ENCODE measurements at regions not wholly inside any gene's neighbourhood (a gene's known extent, or its start where the extent isn't known, plus 50 kb on each side); places are given as distances from the start of the nearest gene placed in this dataset.

DNA sequence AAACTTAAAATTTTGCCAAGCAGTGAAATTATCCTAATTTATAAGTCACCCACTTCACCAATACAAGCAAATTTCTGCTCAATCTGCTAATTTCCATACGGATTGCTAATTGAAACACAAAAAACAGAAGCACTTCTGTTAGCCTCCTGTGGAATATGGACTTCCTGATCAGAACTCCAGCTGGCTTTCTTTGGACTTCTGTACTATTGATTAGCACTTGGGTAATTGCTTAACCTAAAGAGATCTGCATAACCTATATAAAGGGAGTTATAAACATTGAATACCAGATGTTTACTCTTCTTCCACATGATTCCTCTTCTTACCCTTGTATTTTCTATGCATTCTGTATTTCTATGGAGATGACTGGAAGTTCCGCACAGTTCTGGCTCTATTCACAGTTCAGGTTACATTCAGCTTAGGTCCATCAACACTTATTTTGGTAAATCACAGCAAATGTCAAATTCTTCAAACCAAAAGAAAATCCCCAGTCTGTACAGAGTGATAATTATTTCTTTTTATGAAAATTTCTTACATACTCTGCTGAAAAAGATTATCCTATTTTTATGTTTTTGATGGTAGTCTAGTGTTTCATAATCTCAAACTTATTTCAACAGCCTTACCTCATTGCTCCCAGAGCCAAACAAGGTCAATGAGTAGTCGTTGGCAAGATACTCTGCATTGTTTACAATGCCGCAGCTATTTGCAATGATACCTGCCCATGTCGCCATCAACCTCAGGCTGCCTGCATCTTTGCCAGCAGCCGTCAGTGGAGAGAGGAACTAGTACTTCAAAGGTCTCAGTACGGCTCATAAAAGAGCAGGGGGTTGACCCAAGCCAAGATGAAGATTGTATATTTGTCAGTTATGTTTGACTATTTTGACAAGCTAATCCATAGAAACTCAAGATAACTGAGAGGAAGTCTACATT is 225.6 kb downstream of the AHR start:
- H3K27me3 Mint-ChIP-seq, result no peaks in the 10 kb centered on the region
- no peak for DNase-seq
- no peaks in the 10 kb centered on the region for H3K9me3 Mint-ChIP-seq
- no peak overlapping the region for H3K4me3 Mint-ChIP-seq
- no peak overlapping the region for H3K27ac Mint-ChIP-seq
- H3K36me3 Mint-ChIP-seq (ENCODE audit: low read depth), result no peaks in the 10 kb centered on the region
- CTCF ChIA-PET, result interaction anchor here (1.4 kb wide), 1 partner anchor 221 kb away, joined by 3 read pairs; no protein-coding TSS in a partner anchor
- peaks cover 26% of the 10 kb centered on the region for H3K4me1 Mint-ChIP-seq
- POLR2A ChIA-PET, result no interaction called here

DNA sequence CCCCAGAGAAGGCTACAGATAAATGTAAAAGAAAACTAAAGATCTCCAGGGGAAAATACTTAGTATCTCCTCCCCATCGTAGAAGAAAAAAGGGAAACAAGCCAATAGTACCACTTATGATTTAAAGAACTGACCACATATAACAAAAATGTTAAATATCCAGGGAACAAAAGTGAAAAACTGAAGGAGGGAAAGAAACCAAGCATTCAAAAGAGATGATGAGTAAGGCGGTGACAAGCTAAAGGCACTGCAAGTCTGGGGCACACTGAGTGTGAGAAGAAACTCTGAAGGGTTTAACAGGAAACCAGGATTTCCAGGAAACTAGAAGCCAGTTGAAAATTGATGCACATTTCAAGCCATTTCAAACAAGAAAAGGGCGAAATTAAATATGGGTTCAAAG is 226.3 kb downstream of the AHR start:
- no peaks in the 10 kb centered on the region for H3K27me3 Mint-ChIP-seq
- H3K4me3 Mint-ChIP-seq, result no peak overlapping the region
- CTCF ChIA-PET, result interaction anchor here (0.8 to 1.4 kb wide), 2 partner anchors 222 to 542 kb away, joined by 3 read pairs; no protein-coding TSS in a partner anchor
- no peak for DNase-seq
- H3K27ac Mint-ChIP-seq, result no peak overlapping the region
- POLR2A ChIA-PET, result no interaction called here
- peaks cover 26% of the 10 kb centered on the region for H3K4me1 Mint-ChIP-seq
- no peaks in the 10 kb centered on the region for H3K36me3 Mint-ChIP-seq (ENCODE audit: low read depth)
- H3K9me3 Mint-ChIP-seq, result no peaks in the 10 kb centered on the region

DNA sequence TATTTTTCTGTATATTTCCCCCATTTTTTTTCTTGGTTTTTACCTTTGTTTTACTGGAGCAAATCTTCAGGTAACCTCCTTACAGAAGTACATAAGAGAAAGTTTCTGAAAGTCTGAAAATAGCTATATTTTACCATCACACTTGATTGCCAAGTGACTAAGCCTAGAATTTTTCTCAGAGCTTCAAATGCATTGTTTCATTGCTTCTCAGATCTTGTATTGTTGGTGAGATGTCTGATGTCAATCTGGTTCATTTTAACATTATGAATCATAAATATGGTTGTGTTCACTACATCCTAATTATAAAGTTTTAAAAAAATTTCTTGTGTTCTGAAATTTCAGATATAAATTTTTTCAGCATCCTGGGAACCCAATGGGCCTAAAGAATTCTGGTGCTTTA is 228.2 kb downstream of the AHR start:
- Mint-ChIP-seq H3K4me3 (no peak overlapping the region), H3K36me3 (ENCODE audit: low read depth) (no peaks in the 10 kb centered on the region), H3K27me3 (no peaks in the 10 kb centered on the region), H3K4me1 (peaks cover 24% of the 10 kb centered on the region), H3K27ac (no peak overlapping the region), H3K9me3 (no peaks in the 10 kb centered on the region)
- ChIA-PET POLR2A (interaction anchor here (1.7 kb wide), 1 partner anchor 224 kb away, joined by 3 read pairs; no protein-coding TSS in a partner anchor), CTCF (no interaction called here)
- no peak for DNase-seq

DNA sequence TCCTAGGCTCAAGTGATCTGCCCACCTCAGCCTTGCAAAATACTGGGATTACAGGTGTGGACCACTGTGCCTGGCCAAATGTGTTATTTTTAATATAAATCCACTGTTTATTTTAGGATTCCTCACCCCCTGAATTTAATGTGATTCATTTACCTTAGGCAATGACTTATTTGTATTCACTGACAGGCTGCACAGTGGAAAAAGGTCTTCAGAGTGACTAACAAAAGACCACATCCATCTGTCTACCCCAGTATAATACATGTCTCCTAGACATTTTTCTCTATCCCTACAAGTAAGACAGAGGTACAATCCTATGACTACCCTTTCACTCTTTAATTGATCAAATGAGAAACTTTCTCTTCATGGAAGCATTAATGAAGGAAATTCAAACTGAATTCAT is 230.2 kb downstream of the AHR start:
- POLR2A ChIA-PET, result no interaction called here
- Mint-ChIP-seq H3K4me3 (no peak overlapping the region), H3K4me1 (peaks cover 34% of the 10 kb centered on the region), H3K27ac (no peak overlapping the region), H3K9me3 (no peaks in the 10 kb centered on the region), H3K27me3 (peaks cover 2% of the 10 kb centered on the region), H3K36me3 (ENCODE audit: low read depth) (no peaks in the 10 kb centered on the region)
- CTCF ChIA-PET, result no interaction called here
- no peak for DNase-seq

DNA sequence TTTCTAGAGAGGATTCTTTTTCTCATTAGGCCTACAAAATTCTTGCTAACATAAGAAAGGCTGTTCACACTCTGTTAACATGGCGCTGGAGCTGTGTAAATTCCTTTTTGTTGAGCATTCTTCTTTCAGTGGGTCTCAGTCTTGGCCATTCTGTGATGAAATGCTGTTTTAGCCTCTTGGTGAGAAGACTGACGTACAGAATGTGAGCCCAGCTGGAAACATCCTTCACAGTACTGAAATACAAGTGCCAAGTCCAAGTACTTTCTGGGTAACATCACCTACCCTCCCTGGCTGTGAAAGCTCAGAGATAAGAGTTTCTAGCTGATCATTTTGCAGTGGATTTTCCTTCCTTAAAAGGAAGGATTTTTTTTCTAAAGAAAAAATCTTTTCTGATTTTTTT is 231.8 kb downstream of the AHR start:
- Mint-ChIP-seq H3K27me3 (peaks cover 2% of the 10 kb centered on the region), H3K9me3 (no peaks in the 10 kb centered on the region), H3K4me3 (no peak overlapping the region), H3K4me1 (peaks cover 23% of the 10 kb centered on the region), H3K27ac (no peak overlapping the region), H3K36me3 (ENCODE audit: low read depth) (no peaks in the 10 kb centered on the region)
- ChIA-PET POLR2A (no interaction called here), CTCF (interaction anchor here (0.8 kb wide), 1 partner anchor 547 kb away, joined by 3 read pairs; no protein-coding TSS in a partner anchor)
- no peak for DNase-seq

DNA sequence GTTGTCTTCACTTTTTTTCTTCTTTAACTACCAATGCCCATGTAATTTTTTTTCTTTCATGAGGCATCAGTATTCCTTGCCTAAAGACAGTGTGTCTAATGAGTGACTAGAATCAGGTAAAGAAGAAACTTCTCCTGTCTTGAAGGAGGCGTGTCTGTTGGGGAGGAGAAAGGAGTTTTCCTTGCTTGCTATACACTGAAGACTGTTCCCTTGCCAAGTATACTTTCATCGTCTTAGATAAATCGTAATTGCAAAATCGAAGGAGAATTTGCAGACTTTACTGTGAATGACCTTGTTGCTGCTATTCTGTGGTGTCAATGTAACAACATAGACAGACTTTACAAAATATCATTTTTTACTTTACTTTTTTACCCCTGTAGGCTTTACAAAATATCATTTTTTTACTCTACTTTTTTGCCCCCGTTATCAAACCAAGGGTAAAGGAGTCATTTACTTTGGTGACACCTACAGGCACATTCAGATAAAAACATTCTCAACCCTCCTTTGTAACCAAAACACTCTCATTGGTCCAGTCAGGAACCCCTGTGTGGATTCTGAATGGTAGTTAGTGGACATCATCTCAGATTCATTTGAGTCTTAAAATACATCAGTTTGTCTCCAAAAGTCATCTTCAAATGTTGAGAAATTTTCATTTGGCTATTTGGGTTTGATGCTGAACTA is 232.4 kb downstream of the AHR start:
- POLR2A ChIA-PET, result interaction anchor here (1.7 kb wide), 1 partner anchor 128 kb away, joined by 3 read pairs; no protein-coding TSS in a partner anchor
- H3K9me3 Mint-ChIP-seq, result no peaks in the 10 kb centered on the region
- H3K4me1 Mint-ChIP-seq, result peaks cover 22% of the 10 kb centered on the region
- no peak overlapping the region for H3K27ac Mint-ChIP-seq
- H3K36me3 Mint-ChIP-seq (ENCODE audit: low read depth), result no peaks in the 10 kb centered on the region
- peaks cover 2% of the 10 kb centered on the region for H3K27me3 Mint-ChIP-seq
- CTCF ChIA-PET, result interaction anchor here (1.3 kb wide), 1 partner anchor 228 kb away, joined by 5 read pairs; no protein-coding TSS in a partner anchor
- H3K4me3 Mint-ChIP-seq, result no peak overlapping the region
- DNase-seq, result no peak

DNA sequence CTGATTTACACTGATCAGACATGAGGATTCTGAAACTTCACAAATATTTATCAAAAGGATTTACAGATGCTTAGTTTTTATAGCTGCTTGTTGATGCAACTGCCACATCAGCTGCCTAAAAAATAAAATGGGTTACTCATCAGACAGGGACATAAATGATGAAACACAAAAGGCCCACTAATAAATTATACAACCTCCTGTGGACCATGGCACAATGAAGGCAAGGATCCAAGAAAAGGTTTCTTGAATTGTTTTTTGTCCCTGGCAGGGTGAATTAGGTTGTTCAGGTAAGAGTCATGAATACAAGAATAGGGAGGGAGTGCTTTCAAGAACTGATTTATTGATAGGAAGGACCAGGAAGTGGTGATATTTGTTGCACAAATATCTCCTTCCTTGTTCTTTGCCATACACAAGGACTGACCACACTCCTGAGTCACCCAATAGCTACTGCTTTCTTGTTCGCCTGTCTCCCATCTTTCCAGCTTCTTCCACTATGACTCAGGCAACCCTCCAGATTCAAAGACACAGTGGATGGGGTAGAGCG is 234.5 kb downstream of the AHR start:
- peaks cover 19% of the 10 kb centered on the region for H3K4me1 Mint-ChIP-seq
- CTCF ChIA-PET, result no interaction called here
- H3K27ac Mint-ChIP-seq, result no peak overlapping the region
- H3K36me3 Mint-ChIP-seq (ENCODE audit: low read depth), result no peaks in the 10 kb centered on the region
- no peak overlapping the region for H3K4me3 Mint-ChIP-seq
- H3K9me3 Mint-ChIP-seq, result no peaks in the 10 kb centered on the region
- DNase-seq, result no peak
- POLR2A ChIA-PET, result no interaction called here
- peaks cover 7% of the 10 kb centered on the region for H3K27me3 Mint-ChIP-seq

DNA sequence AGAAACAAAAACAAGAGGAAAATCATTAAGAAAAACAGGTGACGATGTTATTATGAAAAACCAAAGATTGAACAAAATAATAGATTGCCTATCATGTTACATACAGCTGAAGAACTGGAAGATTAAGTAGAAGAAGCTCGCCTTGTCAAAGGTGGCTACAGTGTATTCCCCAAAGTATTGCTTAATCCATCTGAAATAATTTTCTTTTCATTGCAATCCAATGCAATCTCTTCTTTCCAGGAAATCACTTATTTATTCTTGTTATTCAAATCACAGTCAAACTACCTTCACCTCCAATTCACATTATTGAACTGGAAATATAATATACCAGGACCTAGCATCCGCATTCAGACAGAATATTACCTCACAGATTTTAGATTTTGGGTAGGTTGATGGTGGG is 235.9 kb downstream of the AHR start:
- ChIA-PET CTCF (no interaction called here), POLR2A (no interaction called here)
- H3K27me3 Mint-ChIP-seq, result peaks cover 7% of the 10 kb centered on the region
- H3K27ac Mint-ChIP-seq, result no peak overlapping the region
- H3K4me3 Mint-ChIP-seq, result no peak overlapping the region
- DNase-seq, result no peak
- no peaks in the 10 kb centered on the region for H3K36me3 Mint-ChIP-seq (ENCODE audit: low read depth)
- no peaks in the 10 kb centered on the region for H3K9me3 Mint-ChIP-seq
- H3K4me1 Mint-ChIP-seq, result peaks cover 19% of the 10 kb centered on the region

DNA sequence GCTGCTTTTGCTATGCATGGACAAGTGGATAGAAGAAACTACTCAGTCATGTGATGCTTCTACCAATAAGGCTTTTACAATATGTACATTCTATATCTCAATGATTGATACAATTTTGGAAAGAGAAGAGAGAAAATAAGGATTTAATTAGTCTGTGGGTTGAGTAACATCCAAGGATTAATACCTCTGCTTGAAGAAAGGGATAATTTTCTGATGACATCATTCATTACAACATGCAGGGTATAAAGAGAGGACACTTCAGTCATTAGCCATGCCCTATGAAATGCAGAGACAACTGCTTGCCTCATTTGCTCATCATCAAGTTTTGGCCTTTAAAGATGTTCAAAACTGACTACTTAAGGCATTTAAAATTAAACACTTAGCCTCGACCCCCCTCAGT is 237.3 kb downstream of the AHR start:
- no peak for DNase-seq
- POLR2A ChIA-PET, result no interaction called here
- H3K27me3 Mint-ChIP-seq, result peaks cover 7% of the 10 kb centered on the region
- CTCF ChIA-PET, result no interaction called here
- H3K4me3 Mint-ChIP-seq, result no peak overlapping the region
- H3K36me3 Mint-ChIP-seq (ENCODE audit: low read depth), result no peaks in the 10 kb centered on the region
- no peaks in the 10 kb centered on the region for H3K9me3 Mint-ChIP-seq
- H3K27ac Mint-ChIP-seq, result no peak overlapping the region
- H3K4me1 Mint-ChIP-seq, result peaks cover 17% of the 10 kb centered on the region

DNA sequence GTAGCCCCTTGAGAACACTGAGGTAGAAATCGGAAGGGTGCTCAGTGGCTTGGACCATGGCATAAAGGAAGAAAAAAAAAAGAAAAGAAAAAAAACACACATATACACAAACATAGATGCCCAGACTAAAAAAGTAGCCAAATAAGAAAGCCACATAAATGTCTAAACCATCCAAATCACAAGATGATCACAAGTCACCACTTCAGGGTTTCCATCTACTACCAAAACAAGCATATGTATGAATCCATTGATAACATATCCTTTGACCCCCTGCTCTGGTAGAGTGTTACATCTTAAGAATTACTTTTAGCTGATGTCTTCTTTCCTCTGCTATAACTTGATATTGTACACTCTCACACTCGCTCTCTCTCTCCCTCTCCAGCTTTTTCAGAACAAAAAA is 245.9 kb downstream of the AHR start:
- Mint-ChIP-seq H3K36me3 (ENCODE audit: low read depth) (no peaks in the 10 kb centered on the region), H3K4me3 (no peak overlapping the region), H3K4me1 (no peaks in the 10 kb centered on the region), H3K9me3 (no peaks in the 10 kb centered on the region), H3K27ac (no peak overlapping the region), H3K27me3 (no peaks in the 10 kb centered on the region)
- DNase-seq, result no peak
- CTCF ChIA-PET, result no interaction called here
- POLR2A ChIA-PET, result no interaction called here

DNA sequence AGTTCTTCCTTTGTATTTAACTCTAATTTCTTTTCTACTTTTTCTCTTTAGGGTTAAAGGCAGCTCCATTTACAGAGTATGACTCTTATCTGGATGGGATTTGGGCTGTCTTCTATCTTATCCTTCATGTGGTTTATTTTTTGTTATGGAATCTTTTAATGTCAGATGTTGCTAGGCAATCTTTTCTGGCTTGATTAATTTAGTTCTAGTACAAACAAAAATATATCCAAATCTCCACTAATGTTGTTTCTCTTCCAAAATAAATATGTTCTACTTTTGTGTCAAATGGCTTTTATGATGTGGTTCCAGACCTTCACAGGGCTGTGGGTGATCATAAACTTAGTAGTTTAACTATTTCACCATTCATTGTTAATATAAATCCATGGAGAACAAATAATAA is 246.9 kb downstream of the AHR start:
- ChIA-PET CTCF (no interaction called here), POLR2A (no interaction called here)
- no peak for DNase-seq
- Mint-ChIP-seq H3K4me3 (no peak overlapping the region), H3K4me1 (no peaks in the 10 kb centered on the region), H3K9me3 (no peaks in the 10 kb centered on the region), H3K27me3 (no peaks in the 10 kb centered on the region), H3K27ac (no peak overlapping the region), H3K36me3 (ENCODE audit: low read depth) (no peaks in the 10 kb centered on the region)

DNA sequence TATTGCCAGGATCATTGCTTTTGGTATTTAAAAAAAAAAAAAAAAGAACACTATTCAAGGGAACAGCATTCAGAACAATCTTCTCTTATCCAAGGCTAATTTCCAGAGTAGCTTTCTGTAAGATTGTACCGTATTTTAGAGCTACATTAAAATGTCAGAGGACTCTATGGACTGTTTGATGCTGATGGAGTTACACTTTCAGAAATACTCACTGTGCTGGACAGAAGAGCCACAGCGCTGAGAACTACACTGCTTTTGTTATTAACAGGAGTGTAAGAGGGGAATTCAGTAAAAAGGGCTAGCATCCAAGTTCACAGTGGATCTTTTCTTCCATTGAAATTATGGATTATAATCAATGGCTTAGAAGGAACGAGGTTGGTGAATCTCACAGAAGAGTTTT is 247.7 kb downstream of the AHR start:
- no peaks in the 10 kb centered on the region for H3K27me3 Mint-ChIP-seq
- POLR2A ChIA-PET, result no interaction called here
- CTCF ChIA-PET, result no interaction called here

DNA sequence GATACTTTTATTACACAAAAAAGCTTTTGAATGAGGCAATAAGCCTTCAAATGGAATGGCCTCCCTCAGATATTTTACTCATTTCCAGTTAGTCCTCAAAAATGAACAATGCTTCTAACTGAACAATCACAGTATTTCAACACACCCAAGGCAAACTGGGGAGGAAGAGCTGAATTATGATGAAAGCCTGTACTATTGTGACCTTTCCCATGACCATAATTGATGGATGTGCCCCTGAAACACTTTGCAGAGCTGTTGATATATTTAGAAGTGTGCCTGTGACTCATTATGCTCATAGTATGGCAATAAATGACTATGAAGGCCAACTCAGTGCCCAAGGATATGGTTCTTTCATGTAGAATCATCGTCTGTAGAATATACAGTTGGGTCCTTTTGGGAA is 248.1 kb downstream of the AHR start:
- Mint-ChIP-seq H3K36me3 (ENCODE audit: low read depth) (no peaks in the 10 kb centered on the region), H3K27me3 (no peaks in the 10 kb centered on the region), H3K9me3 (no peaks in the 10 kb centered on the region), H3K4me1 (no peaks in the 10 kb centered on the region), H3K4me3 (no peak overlapping the region), H3K27ac (no peak overlapping the region)
- POLR2A ChIA-PET, result no interaction called here
- CTCF ChIA-PET, result no interaction called here
- DNase-seq, result no peak

More for the DNA sequence above, 247.7 kb downstream of the AHR start:
- Mint-ChIP-seq H3K27ac (no peak overlapping the region), H3K4me1 (no peaks in the 10 kb centered on the region), H3K36me3 (ENCODE audit: low read depth) (no peaks in the 10 kb centered on the region), H3K9me3 (no peaks in the 10 kb centered on the region), H3K4me3 (no peak overlapping the region)
- DNase-seq, result no peak

Measured in activated CD4-positive, alpha-beta memory T cell treated with anti-CD3 and anti-CD28 coated beads, Interleukin-2, amount 10 ng/mL, durations not matched to agents 7 days and 5 days (primary cell).